ENCODE measurements at regions not wholly inside any gene's neighbourhood (a gene's known extent, or its start where the extent isn't known, plus 50 kb on each side); places are given as distances from the start of the nearest gene placed in this dataset.

DNA sequence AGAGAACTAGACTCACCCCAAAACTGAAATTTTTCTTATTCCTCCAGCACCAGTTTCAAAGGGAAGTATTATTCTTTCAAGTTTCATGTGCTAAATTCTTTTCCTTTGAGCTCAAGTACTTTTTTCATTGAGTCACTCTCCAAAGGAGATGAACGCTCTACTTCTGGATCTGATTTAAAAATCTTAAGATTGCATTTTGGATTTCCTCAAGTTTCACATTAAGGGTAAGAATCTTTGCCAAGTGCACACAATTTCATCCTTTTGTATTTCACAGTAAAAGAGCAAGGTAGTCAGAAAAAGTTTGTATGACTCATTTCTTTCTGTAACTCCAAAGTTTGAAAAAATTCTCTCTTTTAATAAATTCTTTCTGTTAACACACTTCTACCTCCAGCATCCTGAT lies 435.5 kb downstream of the RAB38 start:
- no peak for TF ChIP-seq POLR2A (IDR thresholded peaks at IDR 0.05)
- TF ChIP-seq, protein P1, sequence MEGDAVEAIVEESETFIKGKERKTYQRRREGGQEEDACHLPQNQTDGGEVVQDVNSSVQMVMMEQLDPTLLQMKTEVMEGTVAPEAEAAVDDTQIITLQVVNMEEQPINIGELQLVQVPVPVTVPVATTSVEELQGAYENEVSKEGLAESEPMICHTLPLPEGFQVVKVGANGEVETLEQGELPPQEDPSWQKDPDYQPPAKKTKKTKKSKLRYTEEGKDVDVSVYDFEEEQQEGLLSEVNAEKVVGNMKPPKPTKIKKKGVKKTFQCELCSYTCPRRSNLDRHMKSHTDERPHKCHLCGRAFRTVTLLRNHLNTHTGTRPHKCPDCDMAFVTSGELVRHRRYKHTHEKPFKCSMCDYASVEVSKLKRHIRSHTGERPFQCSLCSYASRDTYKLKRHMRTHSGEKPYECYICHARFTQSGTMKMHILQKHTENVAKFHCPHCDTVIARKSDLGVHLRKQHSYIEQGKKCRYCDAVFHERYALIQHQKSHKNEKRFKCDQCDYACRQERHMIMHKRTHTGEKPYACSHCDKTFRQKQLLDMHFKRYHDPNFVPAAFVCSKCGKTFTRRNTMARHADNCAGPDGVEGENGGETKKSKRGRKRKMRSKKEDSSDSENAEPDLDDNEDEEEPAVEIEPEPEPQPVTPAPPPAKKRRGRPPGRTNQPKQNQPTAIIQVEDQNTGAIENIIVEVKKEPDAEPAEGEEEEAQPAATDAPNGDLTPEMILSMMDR (IDR thresholded peaks at IDR 0.05): no peak

Data from Peyer's patch (tissue), 4 donors.